ENCODE measurements at regions not wholly inside any gene's neighbourhood (a gene's known extent, or its start where the extent isn't known, plus 50 kb on each side); places are given as distances from the start of the nearest gene placed in this dataset.

GRCh38 chr13:34733721-34734120 is 208.3 kb upstream of the NBEA start:
- Histone ChIP-seq H3K4ac (ENCODE audit: low read depth, low read length) (no peak overlapping the region), H3K9me3 (ENCODE audit: control insufficient read depth, insufficient read depth, low read length) (no peaks in the 10 kb centered on the region), H3K27me3 (ENCODE audit: control insufficient read depth, insufficient read depth, low read length) (no peaks in the 10 kb centered on the region), H3K18ac (ENCODE audit: low read depth, low read length) (no peak overlapping the region), H2AK9ac (replicated peaks; ENCODE audit: low read depth, low read length, poor library complexity) (no peak overlapping the region), H4K8ac (ENCODE audit: low read depth in 2 of 2, low read length in 2 of 2) (no peak overlapping the region), H2BK15ac (ENCODE audit: low read depth, low read length) (no peak overlapping the region), H4K5ac (ENCODE audit: low read depth, low read length) (no peak overlapping the region), H3K4me1 (ENCODE audit: control insufficient read depth, insufficient read depth, low read length) (no peaks in the 10 kb centered on the region), H3K56ac (ENCODE audit: extremely low read depth, insufficient read depth, low read length) (no peak overlapping the region), H3K9me1 (ENCODE audit: insufficient read depth, low read length) (no peaks in the 10 kb centered on the region), H2BK120ac (ENCODE audit: low read depth, low read length) (no peak overlapping the region), H2AFZ (replicated peaks; ENCODE audit: low read length, poor library complexity) (no peak overlapping the region), H2BK5ac (ENCODE audit: low read depth, low read length, poor library complexity, severe bottlenecking) (no peak overlapping the region), H3K36me3 (ENCODE audit: control insufficient read depth, insufficient read depth, low read length) (no peaks in the 10 kb centered on the region), H3K14ac (replicated peaks; ENCODE audit: low read depth, low read length) (no peak overlapping the region), H3K27ac (ENCODE audit: insufficient read depth, low read length) (no peak overlapping the region), H3K79me1 (ENCODE audit: low read depth in 1 of 2, low read length in 2 of 2) (no peaks in the 10 kb centered on the region), H3K9ac (ENCODE audit: low read depth, low read length) (no peak overlapping the region), H2AK5ac (ENCODE audit: low read depth, low read length) (no peak overlapping the region), H3K4me3 (ENCODE audit: insufficient read depth, low read depth, low read length) (no peak overlapping the region), H3K4me2 (ENCODE audit: low read depth, low read length) (no peak overlapping the region), H4K20me1 (ENCODE audit: insufficient read depth, low read length) (no peaks in the 10 kb centered on the region), H4K91ac (ENCODE audit: insufficient read depth, low read depth, low read length) (no peak overlapping the region), H2BK20ac (ENCODE audit: low read depth, low read length) (no peak overlapping the region), H3K23ac (ENCODE audit: low read depth, low read length) (no peak overlapping the region)
- POLR2A ChIA-PET (ENCODE audit: unreplicated experiment): no interaction called here
- no peak for TF ChIP-seq RCOR1 (IDR thresholded peaks at IDR 0.05; ENCODE audit: insufficient replicate concordance, low read length)
- TF ChIP-seq CEBPB (IDR thresholded peaks at IDR 0.05; ENCODE audit: low read depth, low read length): peak; percentile 39; the same call in 1 of the 2 replicates
- WGBS, 2 experiments (ENCODE audit: extremely low coverage in 2 of 2, insufficient read length in 1 of 2): no CpG with 5 or more reads among the region's 3 CpGs
- no TSS peak for BruUV-seq (replicated peaks)
- in situ Hi-C loops (cut with MboI; ENCODE audit: low sequenced_read_pairs): no loop called here
- DNase-seq (no peak), ATAC-seq (ENCODE audit: low read depth) (no peak)
- dilution Hi-C loops (cut with HindIII; ENCODE audit: low sequenced_read_pairs, unreplicated experiment): no loop called here
- intact Hi-C loops (cut with micrococcal nuclease): no loop called here
- CTCF ChIA-PET: no interaction called here

All from IMR-90 (cell line).